ENCODE measurements at regions not wholly inside any gene's neighbourhood (a gene's known extent, or its start where the extent isn't known, plus 50 kb on each side); places are given as distances from the start of the nearest gene placed in this dataset.

- H3K9ac ChIP-seq (ENCODE audit: low read depth in 1 of 2, low read length in 2 of 2) = no peak overlapping the region
- H3K27ac ChIP-seq (ENCODE audit: low read depth in 2 of 2, low read length in 2 of 2) = no peak overlapping the region
- no peaks in the 10 kb centered on the region for H3K9me3 ChIP-seq (ENCODE audit: control insufficient read depth in 2 of 2, low read length in 2 of 2)
- no peak overlapping the region for H3K4me3 ChIP-seq (ENCODE audit: low read length in 2 of 2)
- no peaks in the 10 kb centered on the region for H3K27me3 ChIP-seq (ENCODE audit: control insufficient read depth in 2 of 2, insufficient read depth in 2 of 2, low read length in 2 of 2)
- no peaks in the 10 kb centered on the region for H3K4me1 ChIP-seq (ENCODE audit: control insufficient read depth in 2 of 2, insufficient read depth in 2 of 2, low read length in 2 of 2)
- no peaks in the 10 kb centered on the region for H3K36me3 ChIP-seq (ENCODE audit: control insufficient read depth in 2 of 2, insufficient read depth in 2 of 2, low read length in 2 of 2)
Observed at GRCh38 chr10:46234026-46234425, 52.8 kb upstream of the ANTXRL start.

- H3K9ac ChIP-seq (ENCODE audit: low read depth in 1 of 2, low read length in 2 of 2) = no peak overlapping the region
- H3K27me3 ChIP-seq (ENCODE audit: control insufficient read depth in 2 of 2, insufficient read depth in 2 of 2, low read length in 2 of 2) = no peaks in the 10 kb centered on the region
- no peaks in the 10 kb centered on the region for H3K4me1 ChIP-seq (ENCODE audit: control insufficient read depth in 2 of 2, insufficient read depth in 2 of 2, low read length in 2 of 2)
- no peak overlapping the region for H3K4me3 ChIP-seq (ENCODE audit: low read length in 2 of 2)
- H3K27ac ChIP-seq (ENCODE audit: low read depth in 2 of 2, low read length in 2 of 2) = no peak overlapping the region
- no peaks in the 10 kb centered on the region for H3K9me3 ChIP-seq (ENCODE audit: control insufficient read depth in 2 of 2, low read length in 2 of 2)
- H3K36me3 ChIP-seq (ENCODE audit: control insufficient read depth in 2 of 2, insufficient read depth in 2 of 2, low read length in 2 of 2) = no peaks in the 10 kb centered on the region
Observed at GRCh38 chr10:46234431-46235060, 52.3 kb upstream of the ANTXRL start.

- no peak overlapping the region for H3K4me3 ChIP-seq (ENCODE audit: low read length in 2 of 2)
Observed at GRCh38 chr10:46235705-46236545, 50.9 kb upstream of the ANTXRL start.

GRCh38 chr10:46236546-46236887 lies 50.3 kb upstream of the ANTXRL start:
- Histone ChIP-seq H3K27ac (ENCODE audit: low read depth in 2 of 2, low read length in 2 of 2) (no peak overlapping the region), H3K9me3 (ENCODE audit: control insufficient read depth in 2 of 2, low read length in 2 of 2) (no peaks in the 10 kb centered on the region), H3K36me3 (ENCODE audit: control insufficient read depth in 2 of 2, insufficient read depth in 2 of 2, low read length in 2 of 2) (no peaks in the 10 kb centered on the region), H3K27me3 (ENCODE audit: control insufficient read depth in 2 of 2, insufficient read depth in 2 of 2, low read length in 2 of 2) (no peaks in the 10 kb centered on the region), H3K9ac (ENCODE audit: low read depth in 1 of 2, low read length in 2 of 2) (no peak overlapping the region), H3K4me3 (ENCODE audit: low read length in 2 of 2) (no peak overlapping the region), H3K4me1 (ENCODE audit: control insufficient read depth in 2 of 2, insufficient read depth in 2 of 2, low read length in 2 of 2) (no peaks in the 10 kb centered on the region)

More at GRCh38 chr10:46235705-46236545, 50.9 kb upstream of the ANTXRL start:
- no peaks in the 10 kb centered on the region for H3K36me3 ChIP-seq (ENCODE audit: control insufficient read depth in 2 of 2, insufficient read depth in 2 of 2, low read length in 2 of 2)
- no peak overlapping the region for H3K9ac ChIP-seq (ENCODE audit: low read depth in 1 of 2, low read length in 2 of 2)
- H3K9me3 ChIP-seq (ENCODE audit: control insufficient read depth in 2 of 2, low read length in 2 of 2) = no peaks in the 10 kb centered on the region
- no peaks in the 10 kb centered on the region for H3K27me3 ChIP-seq (ENCODE audit: control insufficient read depth in 2 of 2, insufficient read depth in 2 of 2, low read length in 2 of 2)
- H3K4me1 ChIP-seq (ENCODE audit: control insufficient read depth in 2 of 2, insufficient read depth in 2 of 2, low read length in 2 of 2) = no peaks in the 10 kb centered on the region
- no peak overlapping the region for H3K27ac ChIP-seq (ENCODE audit: low read depth in 2 of 2, low read length in 2 of 2)

- Histone ChIP-seq H3K9me3 (ENCODE audit: control insufficient read depth in 2 of 2, low read length in 2 of 2) (no peaks in the 10 kb centered on the region), H3K4me1 (ENCODE audit: control insufficient read depth in 2 of 2, insufficient read depth in 2 of 2, low read length in 2 of 2) (no peaks in the 10 kb centered on the region), H3K27ac (ENCODE audit: low read depth in 2 of 2, low read length in 2 of 2) (no peak overlapping the region), H3K27me3 (ENCODE audit: control insufficient read depth in 2 of 2, insufficient read depth in 2 of 2, low read length in 2 of 2) (no peaks in the 10 kb centered on the region), H3K4me3 (ENCODE audit: low read length in 2 of 2) (no peak overlapping the region), H3K9ac (ENCODE audit: low read depth in 1 of 2, low read length in 2 of 2) (no peak overlapping the region), H3K36me3 (ENCODE audit: control insufficient read depth in 2 of 2, insufficient read depth in 2 of 2, low read length in 2 of 2) (no peaks in the 10 kb centered on the region)
Observed at GRCh38 chr10:46236941-46237681, 49.7 kb upstream of the ANTXRL start.
